Loucy (cell line): ENCODE measurements at regions not wholly inside any gene's neighbourhood (a gene's known extent, or its start where the extent isn't known, plus 50 kb on each side); places are given as distances from the start of the nearest gene placed in this dataset.

ENCODE experiments used
- EZH2phosphoT487 ChIP-seq: fragments of 200-600 bp; IDR thresholded peaks from 2 replicates; pipeline ENCODE4 v1.6.1; 2018; ENCODE audit warnings: antibody characterized with exemption, mild to moderate bottlenecking, moderate library complexity, borderline replicate concordance
- TF ChIP-seq, protein P1 (sequence below): fragments of 200-600 bp; sonication (generic); conservative IDR thresholded peaks from 2 replicates; pipeline ENCODE4 v1.5.1; 2014; ENCODE audit warnings: mild to moderate bottlenecking, antibody characterized with exemption, low read length

DNA sequence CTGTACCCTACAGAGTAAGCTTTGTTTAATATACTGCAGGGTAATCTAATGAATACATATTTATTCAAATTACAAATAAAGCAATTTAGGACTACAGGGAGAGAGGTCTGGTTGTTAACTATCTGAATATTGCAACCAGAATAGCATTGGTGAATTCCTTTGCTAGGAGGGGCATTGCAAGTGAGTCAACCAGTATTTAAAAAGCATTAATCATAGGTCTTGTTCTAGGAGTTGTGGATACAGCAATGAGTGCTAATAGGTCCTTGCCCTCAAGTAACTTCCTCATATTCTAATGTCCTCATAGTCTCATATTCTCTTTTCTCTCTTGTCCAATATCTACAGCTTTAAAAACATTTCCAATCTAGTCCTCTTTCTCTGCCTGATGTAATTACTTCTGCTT is 531.4 kb downstream of the CDH11 start:
- TF ChIP-seq, protein P1, sequence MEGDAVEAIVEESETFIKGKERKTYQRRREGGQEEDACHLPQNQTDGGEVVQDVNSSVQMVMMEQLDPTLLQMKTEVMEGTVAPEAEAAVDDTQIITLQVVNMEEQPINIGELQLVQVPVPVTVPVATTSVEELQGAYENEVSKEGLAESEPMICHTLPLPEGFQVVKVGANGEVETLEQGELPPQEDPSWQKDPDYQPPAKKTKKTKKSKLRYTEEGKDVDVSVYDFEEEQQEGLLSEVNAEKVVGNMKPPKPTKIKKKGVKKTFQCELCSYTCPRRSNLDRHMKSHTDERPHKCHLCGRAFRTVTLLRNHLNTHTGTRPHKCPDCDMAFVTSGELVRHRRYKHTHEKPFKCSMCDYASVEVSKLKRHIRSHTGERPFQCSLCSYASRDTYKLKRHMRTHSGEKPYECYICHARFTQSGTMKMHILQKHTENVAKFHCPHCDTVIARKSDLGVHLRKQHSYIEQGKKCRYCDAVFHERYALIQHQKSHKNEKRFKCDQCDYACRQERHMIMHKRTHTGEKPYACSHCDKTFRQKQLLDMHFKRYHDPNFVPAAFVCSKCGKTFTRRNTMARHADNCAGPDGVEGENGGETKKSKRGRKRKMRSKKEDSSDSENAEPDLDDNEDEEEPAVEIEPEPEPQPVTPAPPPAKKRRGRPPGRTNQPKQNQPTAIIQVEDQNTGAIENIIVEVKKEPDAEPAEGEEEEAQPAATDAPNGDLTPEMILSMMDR, result no peak
- no peak for TF ChIP-seq EZH2phosphoT487
